Endothelial cell of umbilical vein (primary cell): ENCODE measurements at regions not wholly inside any gene's neighbourhood (a gene's known extent, or its start where the extent isn't known, plus 50 kb on each side); places are given as distances from the start of the nearest gene placed in this dataset.

Experiments used
- BruUV-seq: library from RNA; stranded (reverse); fragments of 400-500 nt; replicated peaks from 2 replicates; lab custom pipeline; 2021; lab: Mats Ljungman, UMichigan
- CTCF ChIA-PET: fragments of 300-600, 350-600 bp; sonication (Branson Sonifier 250); formaldehyde crosslinking; loops from one replicate; lab custom pipeline; 2021; ENCODE audit warnings: antibody characterized with exemption, inconsistent platforms; lab: Charles Lee
- POLR2A ChIA-PET: fragments of 300-600, 350-600 bp; sonication (Branson Sonifier 250); formaldehyde crosslinking; loops from one replicate; lab custom pipeline; 2021; ENCODE audit warnings: antibody characterized with exemption, inconsistent platforms; lab: Charles Lee
- DNase-seq: peaks from one replicate; pipeline ENCODE4 v3.0.0-alpha.2; 2011; ENCODE audit warnings: low read depth, low spot score
- FAIRE-seq: peaks from 2 replicates; lab custom pipeline; 2011; peaks lifted over from hg19 to GRCh38; lab: Jason Lieb, UNC
- H2AFZ ChIP-seq: 2 replicates; pipeline ENCODE4 v1.6.0; 2012; ENCODE audit warnings: low read depth, low read length, control low read depth, inconsistent platforms
- H3K27ac ChIP-seq: 2 replicates; pipeline ENCODE4 v1.5.1; 2011; ENCODE audit warnings: low read depth, mild to moderate bottlenecking, control low read depth, low read length, moderate library complexity; ENCODE audit not compliant: insufficient read depth
- H3K27me3 ChIP-seq, 2 experiments: 2 replicates each; pipeline versions ENCODE4 v1.6.0 to v1.6.1; 2011; ENCODE audit warnings: low read length in 2 of 2, mixed read lengths in 1 of 2; ENCODE audit not compliant: control insufficient read depth in 2 of 2, insufficient read depth in 2 of 2
- H3K36me3 ChIP-seq, 2 experiments: 2 replicates in 1 of 2; 3 replicates in 1 of 2; pipeline ENCODE4 v1.5.1; 2011; ENCODE audit warnings: low read length in 2 of 2, mild to moderate bottlenecking in 1 of 2, moderate library complexity in 1 of 2; ENCODE audit not compliant: control insufficient read depth in 2 of 2, insufficient read depth in 2 of 2; ENCODE audit errors: extremely low read depth in 1 of 2
- H3K4me1 ChIP-seq: 3 replicates; pipeline ENCODE4 v1.5.1; 2011; ENCODE audit warnings: mild to moderate bottlenecking, low read length; ENCODE audit not compliant: control insufficient read depth, insufficient read depth; ENCODE audit errors: extremely low read depth
- H3K4me2 ChIP-seq: 2 replicates; pipeline ENCODE4 v1.6.1; 2011; ENCODE audit warnings: low read length, control low read depth, mixed read lengths; ENCODE audit not compliant: insufficient read depth
- H3K4me3 ChIP-seq, 3 experiments: fragments of 200-600 bp in 1 of 3; sonication (generic), shearing (Covaris generic) in 1 of 3; replicated peaks in 1 of 3; 2 replicates each; pipeline ENCODE4 v1.5.1; 2011 to 2016; ENCODE audit warnings: control low read depth in 3 of 3, low read length in 3 of 3, mild to moderate bottlenecking in 2 of 3, inconsistent platforms in 1 of 3, low read depth in 1 of 3, moderate library complexity in 1 of 3; ENCODE audit not compliant: insufficient read depth in 1 of 3
- H3K79me2 ChIP-seq: 2 replicates; pipeline ENCODE4 v1.6.0; 2012; ENCODE audit warnings: low read length, inconsistent platforms; ENCODE audit not compliant: control insufficient read depth, insufficient read depth
- H3K9ac ChIP-seq: replicated peaks from 2 replicates; pipeline ENCODE3; 2011; ENCODE audit warnings: low read length, control low read depth; ENCODE audit not compliant: insufficient read depth; ENCODE audit errors: extremely low read depth
- H3K9me1 ChIP-seq: replicated peaks from 3 replicates; pipeline ENCODE4 v1.6.0; 2011; ENCODE audit warnings: mild to moderate bottlenecking, low read length; ENCODE audit not compliant: control insufficient read depth, insufficient read depth; ENCODE audit errors: extremely low read depth
- H3K9me3 ChIP-seq: replicated peaks from 2 replicates; pipeline ENCODE4 v1.5.1; 2012; ENCODE audit warnings: low read length, inconsistent platforms; ENCODE audit not compliant: control insufficient read depth, insufficient read depth
- H4K20me1 ChIP-seq: replicated peaks from 2 replicates; pipeline ENCODE3; 2011; ENCODE audit warnings: mild to moderate bottlenecking, low read length; ENCODE audit not compliant: control insufficient read depth, insufficient read depth; ENCODE audit errors: extremely low read depth
- EZH2 ChIP-seq: IDR thresholded peaks from 2 replicates; pipeline ENCODE4 v1.6.1; 2012; ENCODE audit warnings: borderline replicate concordance, low read depth, mild to moderate bottlenecking, moderate library complexity, low read length, inconsistent platforms; ENCODE audit not compliant: severe bottlenecking
- FOS ChIP-seq: IDR thresholded peaks from 2 replicates; pipeline ENCODE4 v1.6.1; 2011; ENCODE audit warnings: mild to moderate bottlenecking, low read length, moderate library complexity, borderline replicate concordance; ENCODE audit not compliant: insufficient read depth
- GATA2 ChIP-seq: IDR thresholded peaks from 2 replicates; pipeline ENCODE4 v1.7.0; 2011; ENCODE audit warnings: low read depth, mild to moderate bottlenecking, moderate library complexity, mixed read lengths, low read length; ENCODE audit not compliant: insufficient read length, insufficient read depth
- JUN ChIP-seq: IDR thresholded peaks from 2 replicates; pipeline ENCODE4 v1.6.1; 2011; ENCODE audit warnings: borderline replicate concordance, low read depth; ENCODE audit not compliant: insufficient read length, insufficient read depth
- MYC ChIP-seq: IDR thresholded peaks from one replicate; pipeline ENCODE4 v1.6.1; 2011; ENCODE audit warnings: mild to moderate bottlenecking, low read depth, low read length
- POLR2A ChIP-seq: IDR thresholded peaks from 2 replicates; pipeline ENCODE4 v1.6.1; 2012; ENCODE audit warnings: low read depth, mild to moderate bottlenecking, control low read depth, low read length
- POLR2AphosphoS5 ChIP-seq: IDR thresholded peaks from 2 replicates; pipeline ENCODE4 v1.6.1; 2012; ENCODE audit warnings: low read depth, mild to moderate bottlenecking, control low read depth, low read length, moderate library complexity; ENCODE audit not compliant: insufficient read depth
- dilution Hi-C: fragments of 300-500 bp; cut with MboI; formaldehyde crosslinking; loops from one replicate; pipeline ENCODE4 v1.15.0; 2019; ENCODE audit warnings: low sequenced_read_pairs; ENCODE audit not compliant: extremely low pct_ligation_motif_present
- intact Hi-C: fragments of 100-400 bp; cut with micrococcal nuclease; formaldehyde crosslinking; loops from one replicate; pipeline ENCODE4 v1.10.0; 2022
- TF ChIP-seq, protein P1 (sequence below): IDR thresholded peaks from 2 replicates; pipeline ENCODE4 v1.6.1; 2011; ENCODE audit not compliant: insufficient read depth, insufficient read length
- TF ChIP-seq, protein P2 (sequence below), 2 donors: IDR thresholded peaks; 1 replicate in 1 of 2; 2 replicates in 1 of 2; pipeline ENCODE4 v1.5.1; 2011; ENCODE audit warnings: low read length in 2 of 2, mild to moderate bottlenecking in 2 of 2, moderate library complexity in 2 of 2, control low read depth in 1 of 2, inconsistent platforms in 1 of 2, low read depth in 1 of 2; ENCODE audit not compliant: insufficient read depth in 1 of 2; ENCODE audit errors: extremely low read depth in 1 of 2

- Histone ChIP-seq H3K9me3 (no peaks in the 10 kb centered on the region), H3K9ac (no peak overlapping the region), H3K79me2 (no peaks in the 10 kb centered on the region), H2AFZ (no peak overlapping the region), H3K9me1 (no peaks in the 10 kb centered on the region), H3K27me3 (no peaks in the 10 kb centered on the region), H3K4me1 (no peaks in the 10 kb centered on the region), H3K27ac (no peak overlapping the region), H3K4me3 (no peak overlapping the region), H4K20me1 (no peaks in the 10 kb centered on the region), H3K36me3 (no peaks in the 10 kb centered on the region), H3K4me2 (no peak overlapping the region)
- ChIA-PET POLR2A (no interaction called here), CTCF (no interaction called here)
- no peak for FAIRE-seq
- no peak for DNase-seq
- BruUV-seq, result no TSS peak
- intact Hi-C loops, result no loop called here
- TF ChIP-seq JUN (no peak), EZH2 (no peak), POLR2A (no peak), MYC (no peak)
- TF ChIP-seq, protein P1, sequence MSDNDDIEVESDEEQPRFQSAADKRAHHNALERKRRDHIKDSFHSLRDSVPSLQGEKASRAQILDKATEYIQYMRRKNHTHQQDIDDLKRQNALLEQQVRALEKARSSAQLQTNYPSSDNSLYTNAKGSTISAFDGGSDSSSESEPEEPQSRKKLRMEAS, result no peak
- dilution Hi-C loops, result no loop called here
Observed at GRCh38 chr13:85373322-85373721, 425.9 kb downstream of the SLITRK6 start.

DNA sequence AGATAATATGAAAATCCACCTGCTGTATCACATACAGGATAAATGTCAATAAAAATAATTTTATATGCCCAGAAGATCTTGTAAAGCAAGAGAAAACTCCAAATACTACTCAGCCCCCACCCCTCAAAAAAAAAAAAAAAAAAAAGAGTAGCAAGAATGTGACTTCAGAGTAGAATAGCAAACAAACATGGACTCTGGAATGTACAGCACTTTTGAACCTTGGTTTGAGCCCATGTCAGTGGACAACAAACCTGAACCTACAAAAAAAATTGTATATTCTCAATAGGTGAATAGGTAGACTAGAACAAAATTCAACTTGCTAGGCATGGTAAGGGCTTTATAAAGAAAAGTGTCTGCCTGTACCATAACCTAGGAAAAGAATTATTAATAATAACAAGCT is 428.0 kb downstream of the SLITRK6 start:
- no peak overlapping the region for H3K4me3 ChIP-seq
- no peaks in the 10 kb centered on the region for H3K9me1 ChIP-seq
- H3K36me3 ChIP-seq, result no peaks in the 10 kb centered on the region
- no peak overlapping the region for H3K9ac ChIP-seq
- DNase-seq, result no peak
- intact Hi-C loops, result no loop called here
- no peaks in the 10 kb centered on the region for H3K4me1 ChIP-seq
- no peak overlapping the region for H3K27ac ChIP-seq
- no peaks in the 10 kb centered on the region for H3K79me2 ChIP-seq
- POLR2A ChIA-PET, result no interaction called here
- H4K20me1 ChIP-seq, result no peaks in the 10 kb centered on the region
- dilution Hi-C loops, result no loop called here
- no TSS peak for BruUV-seq
- no peak overlapping the region for H3K4me2 ChIP-seq
- TF ChIP-seq JUN (no peak), MYC (no peak), EZH2 (no peak), GATA2 (no peak), POLR2A (no peak), FOS (no peak), POLR2AphosphoS5 (no peak)
- TF ChIP-seq, protein P2, sequence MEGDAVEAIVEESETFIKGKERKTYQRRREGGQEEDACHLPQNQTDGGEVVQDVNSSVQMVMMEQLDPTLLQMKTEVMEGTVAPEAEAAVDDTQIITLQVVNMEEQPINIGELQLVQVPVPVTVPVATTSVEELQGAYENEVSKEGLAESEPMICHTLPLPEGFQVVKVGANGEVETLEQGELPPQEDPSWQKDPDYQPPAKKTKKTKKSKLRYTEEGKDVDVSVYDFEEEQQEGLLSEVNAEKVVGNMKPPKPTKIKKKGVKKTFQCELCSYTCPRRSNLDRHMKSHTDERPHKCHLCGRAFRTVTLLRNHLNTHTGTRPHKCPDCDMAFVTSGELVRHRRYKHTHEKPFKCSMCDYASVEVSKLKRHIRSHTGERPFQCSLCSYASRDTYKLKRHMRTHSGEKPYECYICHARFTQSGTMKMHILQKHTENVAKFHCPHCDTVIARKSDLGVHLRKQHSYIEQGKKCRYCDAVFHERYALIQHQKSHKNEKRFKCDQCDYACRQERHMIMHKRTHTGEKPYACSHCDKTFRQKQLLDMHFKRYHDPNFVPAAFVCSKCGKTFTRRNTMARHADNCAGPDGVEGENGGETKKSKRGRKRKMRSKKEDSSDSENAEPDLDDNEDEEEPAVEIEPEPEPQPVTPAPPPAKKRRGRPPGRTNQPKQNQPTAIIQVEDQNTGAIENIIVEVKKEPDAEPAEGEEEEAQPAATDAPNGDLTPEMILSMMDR (IDR thresholded peaks at IDR 0.05; ENCODE audit: extremely low read depth in 1 of 2, insufficient read depth in 1 of 2, low read depth in 1 of 2, low read length in 2 of 2), result no peak
- TF ChIP-seq, protein P1, result no peak
- no peaks in the 10 kb centered on the region for H3K9me3 ChIP-seq
- no peak for FAIRE-seq
- CTCF ChIA-PET, result no interaction called here
- H3K27me3 ChIP-seq, result no peaks in the 10 kb centered on the region
- no peak overlapping the region for H2AFZ ChIP-seq
